GM10248 (cell line): ENCODE measurements at regions not wholly inside any gene's neighbourhood (a gene's known extent, or its start where the extent isn't known, plus 50 kb on each side); places are given as distances from the start of the nearest gene placed in this dataset.

ENCODE experiments used
- CTCF ChIA-PET: fragments of 300-600 bp; sonication (Branson Sonifier 250); formaldehyde crosslinking; extraction: SDS; loops from one replicate; lab custom pipeline; 2021; ENCODE audit warnings: antibody characterized with exemption; lab: Yijun Ruan, JAX
- POLR2A ChIA-PET: fragments of 350-650 bp; sonication (Branson Sonifier 250); formaldehyde crosslinking; extraction: SDS; loops from one replicate; lab custom pipeline; 2020; ENCODE audit warnings: antibody characterized with exemption; lab: Yijun Ruan, JAX
- DNase-seq: peaks from one replicate; pipeline ENCODE4 v3.0.0; 2012; ENCODE audit errors: extremely low spot score
- TF ChIP-seq, protein P1 (sequence below): IDR thresholded peaks from 2 replicates; pipeline ENCODE4 v1.5.1; 2012; ENCODE audit warnings: mild to moderate bottlenecking, low read depth; ENCODE audit errors: extremely low read depth, missing control alignments, control extremely low read depth

DNA sequence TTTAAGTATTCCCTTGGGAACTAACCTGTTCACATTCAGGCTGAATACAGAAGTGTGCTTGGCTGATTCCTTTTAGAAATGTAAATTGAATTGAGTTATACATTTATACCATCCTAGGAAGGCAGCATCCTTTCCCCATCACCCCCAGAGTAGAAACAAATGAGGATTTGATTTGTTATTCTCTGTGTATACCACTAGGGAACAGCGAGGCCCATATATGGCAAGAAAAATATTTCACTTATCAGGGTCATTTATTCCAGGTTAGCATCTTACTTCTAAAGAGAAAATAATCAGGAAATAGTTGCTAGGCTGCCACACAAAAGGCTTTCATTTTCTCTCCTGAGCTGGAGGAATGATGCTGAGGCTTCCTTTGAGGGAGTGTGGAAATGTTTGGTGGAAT is 516.9 kb downstream of the PIK3C3 start:
- CTCF ChIA-PET: no interaction called here
- POLR2A ChIA-PET: no interaction called here
- TF ChIP-seq, protein P1, sequence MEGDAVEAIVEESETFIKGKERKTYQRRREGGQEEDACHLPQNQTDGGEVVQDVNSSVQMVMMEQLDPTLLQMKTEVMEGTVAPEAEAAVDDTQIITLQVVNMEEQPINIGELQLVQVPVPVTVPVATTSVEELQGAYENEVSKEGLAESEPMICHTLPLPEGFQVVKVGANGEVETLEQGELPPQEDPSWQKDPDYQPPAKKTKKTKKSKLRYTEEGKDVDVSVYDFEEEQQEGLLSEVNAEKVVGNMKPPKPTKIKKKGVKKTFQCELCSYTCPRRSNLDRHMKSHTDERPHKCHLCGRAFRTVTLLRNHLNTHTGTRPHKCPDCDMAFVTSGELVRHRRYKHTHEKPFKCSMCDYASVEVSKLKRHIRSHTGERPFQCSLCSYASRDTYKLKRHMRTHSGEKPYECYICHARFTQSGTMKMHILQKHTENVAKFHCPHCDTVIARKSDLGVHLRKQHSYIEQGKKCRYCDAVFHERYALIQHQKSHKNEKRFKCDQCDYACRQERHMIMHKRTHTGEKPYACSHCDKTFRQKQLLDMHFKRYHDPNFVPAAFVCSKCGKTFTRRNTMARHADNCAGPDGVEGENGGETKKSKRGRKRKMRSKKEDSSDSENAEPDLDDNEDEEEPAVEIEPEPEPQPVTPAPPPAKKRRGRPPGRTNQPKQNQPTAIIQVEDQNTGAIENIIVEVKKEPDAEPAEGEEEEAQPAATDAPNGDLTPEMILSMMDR: no peak
- DNase-seq: no peak

DNA sequence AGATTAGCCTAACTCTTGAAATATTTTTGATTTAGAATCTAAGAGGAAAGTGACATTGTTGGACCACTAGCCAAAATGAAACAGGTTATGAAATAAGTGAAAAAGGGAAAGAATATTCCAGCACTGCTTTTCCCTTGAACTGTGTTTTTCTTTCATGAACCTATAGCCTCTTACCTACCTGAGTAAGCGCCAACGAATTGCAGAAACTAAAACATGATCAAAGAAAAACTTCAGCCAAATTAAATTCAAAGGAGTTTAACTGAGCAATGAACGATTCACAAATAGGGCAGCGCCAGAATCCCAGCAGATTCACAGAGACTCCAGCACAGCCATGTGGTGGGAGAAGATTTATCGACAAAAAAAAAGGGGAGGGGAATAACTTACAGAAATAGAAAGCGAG is 518.6 kb downstream of the PIK3C3 start:
- no peak for DNase-seq
- TF ChIP-seq, protein P1: no peak
- ChIA-PET CTCF (interaction anchor here (1.1 to 1.3 kb wide), 2 partner anchors 18 to 40 kb away, joined by 3 read pairs; no protein-coding TSS in a partner anchor), POLR2A (no interaction called here)

DNA sequence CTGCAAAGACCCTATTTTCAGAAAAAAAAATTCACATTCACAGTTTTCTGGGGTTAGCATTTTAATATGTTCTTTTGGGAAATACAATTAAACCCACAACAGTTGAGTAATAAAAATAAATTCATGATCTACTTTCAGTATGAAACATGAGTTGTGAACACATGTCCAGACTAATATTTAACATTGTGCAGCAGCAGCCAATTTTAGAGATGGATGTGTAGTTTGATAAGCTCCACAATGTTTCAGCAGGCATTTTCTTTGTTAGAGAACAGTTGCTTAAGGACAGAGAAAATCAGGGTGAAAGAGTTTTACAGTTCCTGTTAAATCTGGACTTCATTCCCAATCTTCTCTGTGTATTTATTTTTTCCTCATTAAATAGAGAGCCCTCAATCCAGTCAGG is 519.5 kb downstream of the PIK3C3 start:
- CTCF ChIA-PET: interaction anchor here (1.1 kb wide), 1 partner anchor 19 kb away, joined by 3 read pairs; no protein-coding TSS in a partner anchor
- POLR2A ChIA-PET: no interaction called here
- DNase-seq: no peak
- TF ChIP-seq, protein P1: no peak

DNA sequence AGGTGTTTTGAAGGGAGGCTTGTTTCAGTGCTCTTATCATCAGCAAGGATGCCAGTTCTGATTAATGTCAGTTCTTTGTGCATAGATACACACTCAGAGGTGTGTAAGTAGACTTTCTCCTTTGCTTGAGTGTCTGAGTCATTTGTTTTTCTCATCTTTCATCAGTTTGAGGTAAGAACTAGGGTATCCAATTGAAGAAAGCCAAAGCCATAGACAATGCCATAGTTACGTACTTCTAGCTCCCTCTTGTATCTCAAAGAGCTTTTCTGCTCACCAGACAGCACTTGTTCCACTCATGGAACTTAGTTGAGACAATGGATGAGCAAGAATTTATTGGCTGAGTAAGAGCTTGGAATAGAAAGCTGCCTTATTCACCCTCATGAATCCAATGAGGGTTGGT is 520.1 kb downstream of the PIK3C3 start:
- TF ChIP-seq, protein P1: no peak
- CTCF ChIA-PET: interaction anchor here (0.7 to 0.9 kb wide), 2 partner anchors 15 kb away, joined by 3 to 4 read pairs; no protein-coding TSS in a partner anchor
- POLR2A ChIA-PET: no interaction called here
- DNase-seq: no peak

DNA sequence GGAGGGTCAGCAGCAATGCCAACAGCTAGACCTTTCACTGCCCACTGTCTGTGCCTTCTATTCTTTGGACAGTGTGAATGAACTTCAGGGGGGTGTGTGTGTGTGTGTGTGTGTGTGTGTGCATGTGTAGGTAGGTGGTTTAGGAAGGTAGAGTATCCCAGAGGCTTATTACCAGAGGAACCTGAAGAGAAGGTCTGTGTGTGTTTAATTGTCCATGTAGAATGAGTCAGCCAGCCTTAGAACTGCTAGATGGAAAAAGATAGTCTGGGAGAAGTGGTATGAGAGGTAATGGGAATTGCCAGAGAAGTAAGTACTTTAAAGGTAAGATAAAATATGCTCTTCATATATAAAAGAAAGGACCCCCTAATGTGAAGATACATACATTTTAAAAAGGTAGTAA is 522.2 kb downstream of the PIK3C3 start:
- ChIA-PET CTCF (no interaction called here), POLR2A (no interaction called here)
- DNase-seq: no peak
- TF ChIP-seq, protein P1: no peak

DNA sequence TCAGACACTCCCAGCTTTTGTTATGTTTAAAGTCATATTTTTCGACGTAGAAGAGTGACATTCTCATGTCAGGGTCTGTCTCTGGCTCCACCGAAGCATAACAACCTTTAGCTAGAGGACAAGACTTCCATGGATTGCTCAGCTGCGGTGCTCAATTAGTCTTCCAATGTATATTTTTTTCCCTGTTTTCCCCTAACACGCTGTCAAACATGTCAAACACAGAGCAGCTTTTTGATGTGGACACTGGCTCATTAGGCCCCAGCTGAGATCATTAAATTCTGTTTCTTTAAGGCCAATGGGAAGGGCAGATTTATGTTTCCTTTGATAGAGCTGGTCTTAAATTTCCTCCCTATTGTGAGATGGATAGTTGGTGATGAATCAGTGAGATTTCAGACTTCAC is 525.4 kb downstream of the PIK3C3 start:
- DNase-seq: no peak
- TF ChIP-seq, protein P1: no peak
- CTCF ChIA-PET: no interaction called here
- POLR2A ChIA-PET: interaction anchor here (0.5 kb wide), 1 partner anchor 64 kb away, joined by 3 read pairs; no protein-coding TSS in a partner anchor
